Activated B cell treated with CpG ODN at 0.5 μM for 24 hours (primary cell): ENCODE measurements at regions not wholly inside any gene's neighbourhood (a gene's known extent, or its start where the extent isn't known, plus 50 kb on each side); places are given as distances from the start of the nearest gene placed in this dataset.

Experiments
- ATAC-seq: fragments of 200-7000 bp; cut with Tn5 transposase; one replicate; pipeline ENCODE4 v1.10.0; 2021; ENCODE audit warnings: low read depth, mild to moderate bottlenecking, moderate library complexity
- CTCF ChIA-PET: fragments of 350-600 bp; sonication (Branson Sonifier 250); formaldehyde crosslinking; loops from one replicate; lab custom pipeline; 2021; ENCODE audit warnings: antibody characterized with exemption; lab: Charles Lee
- POLR2A ChIA-PET: fragments of 350-600 bp; sonication (Branson Sonifier 250); formaldehyde crosslinking; loops from one replicate; lab custom pipeline; 2021; ENCODE audit warnings: antibody characterized with exemption; lab: Charles Lee
- DNase-seq: peaks from one replicate; pipeline ENCODE4 v3.0.0; 2022
- H3K27ac Mint-ChIP-seq: one replicate; pipeline ENCODE4 v1.8.0; 2020; ENCODE audit warnings: mixed read lengths
- H3K27me3 Mint-ChIP-seq: one replicate; pipeline ENCODE4 v1.8.0; 2021; ENCODE audit warnings: mixed read lengths
- H3K36me3 Mint-ChIP-seq: one replicate; pipeline ENCODE4 v1.8.0; 2021; ENCODE audit warnings: low read depth, mixed read lengths
- H3K4me1 Mint-ChIP-seq: one replicate; pipeline ENCODE4 v1.8.0; 2021; ENCODE audit warnings: mixed read lengths
- H3K4me3 Mint-ChIP-seq: one replicate; pipeline ENCODE4 v1.8.0; 2020; ENCODE audit warnings: mild to moderate bottlenecking, mixed read lengths
- H3K9me3 Mint-ChIP-seq: one replicate; pipeline ENCODE4 v1.8.0; 2020; ENCODE audit warnings: mixed read lengths
- CTCF ChIP-seq: fragments of 200-600 bp; IDR thresholded peaks from one replicate; pipeline ENCODE4 v1.8.0; 2022; ENCODE audit warnings: antibody characterized with exemption, mild to moderate bottlenecking
- intact Hi-C: fragments of 100-400 bp; cut with micrococcal nuclease; formaldehyde crosslinking; loops from one replicate; pipeline ENCODE4 v1.15.1; 2024

- Mint-ChIP-seq H3K36me3 (no peaks in the 10 kb centered on the region), H3K27me3 (no peaks in the 10 kb centered on the region), H3K9me3 (peaks cover 9% of the 10 kb centered on the region), H3K27ac (no peak overlapping the region), H3K4me3 (no peak overlapping the region), H3K4me1 (peaks cover 7% of the 10 kb centered on the region)
- ChIA-PET CTCF (no interaction called here), POLR2A (no interaction called here)
- ATAC-seq (no peak), DNase-seq (no peak)
- no peak for TF ChIP-seq CTCF
- intact Hi-C loops: no loop called here
These were observed 103.5 kb upstream of the YWHAQ start for GRCh38 chr2:9734308-9734707.

- intact Hi-C loops: no loop called here
- POLR2A ChIA-PET: no interaction called here
- DNase-seq (no peak), ATAC-seq (no peak)
- peaks cover 7% of the 10 kb centered on the region for H3K4me1 Mint-ChIP-seq
- H3K4me3 Mint-ChIP-seq: no peak overlapping the region
- H3K36me3 Mint-ChIP-seq: no peaks in the 10 kb centered on the region
- CTCF ChIA-PET: interaction anchor here (0.9 kb wide), 1 partner anchor 14 kb away, joined by 3 read pairs; no protein-coding TSS in a partner anchor
- no peak for TF ChIP-seq CTCF
- no peaks in the 10 kb centered on the region for H3K27me3 Mint-ChIP-seq
- peaks cover 9% of the 10 kb centered on the region for H3K9me3 Mint-ChIP-seq
- no peak overlapping the region for H3K27ac Mint-ChIP-seq
These were observed 104.5 kb upstream of the YWHAQ start for GRCh38 chr2:9735335-9735734.

- ATAC-seq (no peak), DNase-seq (no peak)
- peaks cover 9% of the 10 kb centered on the region for H3K9me3 Mint-ChIP-seq
- H3K4me1 Mint-ChIP-seq: peaks cover 7% of the 10 kb centered on the region
- POLR2A ChIA-PET: no interaction called here
- H3K27me3 Mint-ChIP-seq: no peaks in the 10 kb centered on the region
- H3K36me3 Mint-ChIP-seq: no peaks in the 10 kb centered on the region
- TF ChIP-seq CTCF: no peak
- CTCF ChIA-PET: no interaction called here
- intact Hi-C loops: no loop called here
- H3K4me3 Mint-ChIP-seq: no peak overlapping the region
- H3K27ac Mint-ChIP-seq: no peak overlapping the region
These were observed 105.2 kb upstream of the YWHAQ start for GRCh38 chr2:9736021-9736420.

GRCh38 chr2:9737053-9737875 is 106.0 kb upstream of the TAF1B start:
- POLR2A ChIA-PET: no interaction called here

More at GRCh38 chr2:9737053-9737875, 106.0 kb upstream of the TAF1B start:
- ATAC-seq (no peak), DNase-seq (no peak)
- H3K9me3 Mint-ChIP-seq: peaks cover 9% of the 10 kb centered on the region
- no peak overlapping the region for H3K27ac Mint-ChIP-seq
- intact Hi-C loops: no loop called here
- H3K4me1 Mint-ChIP-seq: peaks cover 7% of the 10 kb centered on the region
- no peak overlapping the region for H3K4me3 Mint-ChIP-seq
- H3K27me3 Mint-ChIP-seq: peaks cover 2% of the 10 kb centered on the region
- CTCF ChIA-PET: no interaction called here
- TF ChIP-seq CTCF: no peak
- H3K36me3 Mint-ChIP-seq: no peaks in the 10 kb centered on the region
